ENCODE measurements at regions not wholly inside any gene's neighbourhood (a gene's known extent, or its start where the extent isn't known, plus 50 kb on each side); places are given as distances from the start of the nearest gene placed in this dataset.

- TF ChIP-seq CTCF (tag by site-specific recombination; IDR thresholded peaks at IDR 0.05) (no peak), WT1 (tag by site-specific recombination; IDR thresholded peaks at IDR 0.05) (no peak), ZNF138 (tag by site-specific recombination; IDR thresholded peaks at IDR 0.05; ENCODE audit: borderline replicate concordance) (no peak), ZBTB7A (tag by site-specific recombination; IDR thresholded peaks at IDR 0.05; ENCODE audit: low read depth) (no peak), ZNF266 (tag by site-specific recombination; IDR thresholded peaks at IDR 0.05; ENCODE audit: low read depth) (no peak), REST (tag by site-specific recombination; IDR thresholded peaks at IDR 0.05) (no peak), PRDM1 (tag by site-specific recombination; IDR thresholded peaks at IDR 0.05) (no peak)
Observed at GRCh38 chrX:39145859-39146258, 344.6 kb downstream of the MID1IP1 start.

Data from HEK293 (cell line).